Stomach (tissue), 4 donors: ENCODE measurements at regions not wholly inside any gene's neighbourhood (a gene's known extent, or its start where the extent isn't known, plus 50 kb on each side); places are given as distances from the start of the nearest gene placed in this dataset.

Experiments used
- POLR2A ChIP-seq, 4 donors: fragments of 450-650 bp; IDR thresholded peaks; one replicate each; pipeline ENCODE4 v1.6.1; 2016; ENCODE audit warnings: antibody characterized with exemption in 4 of 4, control low read depth in 2 of 4, mild to moderate bottlenecking in 1 of 4, moderate library complexity in 1 of 4
- TF ChIP-seq, protein P1 (sequence below), 7 experiments: fragments of 450-650 bp in 4 of 7; fragments of 200-600 bp in 3 of 7; sonication (generic) in 3 of 7; IDR thresholded peaks; one replicate each; pipeline ENCODE4 v1.5.1; 2016 to 2019; ENCODE audit warnings: antibody characterized with exemption in 7 of 7, control low read depth in 2 of 7, mild to moderate bottlenecking in 1 of 7

DNA sequence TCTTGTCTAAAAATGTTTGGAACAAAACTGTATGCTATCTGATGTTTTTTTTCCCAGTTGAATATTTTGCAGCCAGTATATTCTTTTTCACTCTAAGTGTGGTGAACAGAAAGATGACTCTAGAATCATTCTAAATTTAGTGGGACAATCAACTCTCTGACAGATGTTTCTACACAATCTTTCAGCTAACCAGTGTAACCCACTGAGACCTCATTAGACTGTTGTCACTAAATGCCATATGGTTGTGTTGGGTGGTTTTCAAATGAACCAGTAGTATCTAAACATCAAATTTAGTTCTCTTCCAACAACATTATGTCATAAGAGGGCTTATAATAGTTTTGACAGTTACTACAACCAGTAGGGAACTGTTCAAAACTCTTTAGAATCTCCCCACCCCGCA, 129.6 kb upstream of the PRLR start:
- TF ChIP-seq, protein P1, sequence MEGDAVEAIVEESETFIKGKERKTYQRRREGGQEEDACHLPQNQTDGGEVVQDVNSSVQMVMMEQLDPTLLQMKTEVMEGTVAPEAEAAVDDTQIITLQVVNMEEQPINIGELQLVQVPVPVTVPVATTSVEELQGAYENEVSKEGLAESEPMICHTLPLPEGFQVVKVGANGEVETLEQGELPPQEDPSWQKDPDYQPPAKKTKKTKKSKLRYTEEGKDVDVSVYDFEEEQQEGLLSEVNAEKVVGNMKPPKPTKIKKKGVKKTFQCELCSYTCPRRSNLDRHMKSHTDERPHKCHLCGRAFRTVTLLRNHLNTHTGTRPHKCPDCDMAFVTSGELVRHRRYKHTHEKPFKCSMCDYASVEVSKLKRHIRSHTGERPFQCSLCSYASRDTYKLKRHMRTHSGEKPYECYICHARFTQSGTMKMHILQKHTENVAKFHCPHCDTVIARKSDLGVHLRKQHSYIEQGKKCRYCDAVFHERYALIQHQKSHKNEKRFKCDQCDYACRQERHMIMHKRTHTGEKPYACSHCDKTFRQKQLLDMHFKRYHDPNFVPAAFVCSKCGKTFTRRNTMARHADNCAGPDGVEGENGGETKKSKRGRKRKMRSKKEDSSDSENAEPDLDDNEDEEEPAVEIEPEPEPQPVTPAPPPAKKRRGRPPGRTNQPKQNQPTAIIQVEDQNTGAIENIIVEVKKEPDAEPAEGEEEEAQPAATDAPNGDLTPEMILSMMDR (IDR thresholded peaks at IDR 0.05): no peak
- TF ChIP-seq POLR2A (IDR thresholded peaks at IDR 0.05): no peak
